Gastroesophageal sphincter (tissue), 3 donors: ENCODE measurements at regions not wholly inside any gene's neighbourhood (a gene's known extent, or its start where the extent isn't known, plus 50 kb on each side); places are given as distances from the start of the nearest gene placed in this dataset.

Experiments used
- CTCF ChIP-seq, 4 experiments: fragments of 200-600 bp in 2 of 4; fragments of 450-650 bp in 2 of 4; sonication (generic) in 1 of 4; IDR thresholded peaks; one replicate each; pipeline ENCODE4 v1.5.1; 2017 to 2019; ENCODE audit warnings: antibody characterized with exemption in 4 of 4, mild to moderate bottlenecking in 2 of 4, moderate library complexity in 2 of 4
- EP300 ChIP-seq: sonication (generic); formaldehyde crosslinking; IDR thresholded peaks from one replicate; pipeline ENCODE4 v1.6.1; 2017; ENCODE audit warnings: antibody characterized with exemption, mild to moderate bottlenecking

GRCh38 chrX:8873956-8874355 is 72.8 kb upstream of the FAM9A start:
- TF ChIP-seq EP300 (no peak), CTCF (IDR thresholded peaks at IDR 0.05) (no peak)
